PFSK-1 (cell line): ENCODE measurements at regions not wholly inside any gene's neighbourhood (a gene's known extent, or its start where the extent isn't known, plus 50 kb on each side); places are given as distances from the start of the nearest gene placed in this dataset.

Source experiments
- POLR2AphosphoS5 ChIP-seq: IDR thresholded peaks from 2 replicates; pipeline ENCODE4 v1.6.1; 2012; ENCODE audit warnings: low read depth, mild to moderate bottlenecking, control low read depth, low read length, moderate library complexity
- TAF1 ChIP-seq: IDR thresholded peaks from 2 replicates; pipeline ENCODE4 v1.6.1; 2012; ENCODE audit warnings: low read length, control low read depth, borderline replicate concordance; ENCODE audit not compliant: insufficient read depth

DNA sequence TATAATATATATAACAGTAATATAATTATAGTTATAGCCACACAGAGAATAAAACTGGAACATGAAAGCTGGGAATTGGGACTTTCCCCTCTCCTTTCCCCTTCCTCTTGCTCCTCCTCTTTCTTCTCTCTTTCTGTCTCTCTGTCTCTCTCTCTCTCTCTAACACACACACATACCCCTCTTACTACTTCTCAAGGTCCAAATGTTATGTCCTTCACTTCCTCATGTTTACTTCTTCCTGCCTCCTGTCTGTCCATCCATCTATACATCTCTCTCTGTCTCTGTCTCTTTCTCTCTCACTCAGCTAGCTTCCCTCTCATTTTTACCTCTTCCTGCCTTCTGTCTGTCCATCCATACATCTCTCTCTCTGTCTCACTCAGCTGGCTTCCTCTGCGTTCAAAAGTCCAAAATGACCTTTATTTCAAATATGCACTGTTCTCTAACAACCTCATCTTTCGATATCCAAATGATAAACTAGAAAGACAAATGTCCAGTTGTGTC, 261.1 kb downstream of the SIPA1L2 start:
- TF ChIP-seq POLR2AphosphoS5 (no peak), TAF1 (no peak)
